GM19455 (cell line): ENCODE measurements at regions not wholly inside any gene's neighbourhood (a gene's known extent, or its start where the extent isn't known, plus 50 kb on each side); places are given as distances from the start of the nearest gene placed in this dataset.
A peak's percentile ranks its signal among the peaks of the same experiment; 100 is the strongest.
"Not testable (repeated sequence)": the region's sequence is repeated elsewhere in the genome, so short reads cannot be mapped to it uniquely, and the experiment has no call there.

Experiments used
- ATAC-seq: cut with Tn5 transposase; IDR thresholded peaks from one replicate; pipeline ENCODE4 v1.9.1; 2021; ENCODE audit not compliant: unreplicated experiment

DNA sequence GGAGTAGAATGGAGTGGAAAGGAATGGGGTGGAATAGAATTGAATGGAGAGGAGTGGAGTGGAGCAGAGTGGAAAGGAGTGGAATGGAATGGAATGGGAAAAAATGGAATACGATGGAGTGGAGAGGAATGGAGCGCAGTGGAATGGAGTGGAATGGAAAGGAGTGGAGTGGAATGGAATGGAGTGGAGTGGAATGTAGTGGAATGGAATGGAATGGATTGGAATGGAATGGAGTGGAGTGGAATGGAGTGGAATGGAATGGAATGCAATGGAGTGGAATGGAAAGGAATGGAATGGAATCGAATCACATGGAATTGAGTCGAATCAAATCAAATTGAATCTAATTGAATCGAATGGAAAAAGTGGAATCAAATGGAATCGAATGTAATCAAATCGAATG, 1016.1 kb downstream of the CDY1 start:
- no peak for ATAC-seq

DNA sequence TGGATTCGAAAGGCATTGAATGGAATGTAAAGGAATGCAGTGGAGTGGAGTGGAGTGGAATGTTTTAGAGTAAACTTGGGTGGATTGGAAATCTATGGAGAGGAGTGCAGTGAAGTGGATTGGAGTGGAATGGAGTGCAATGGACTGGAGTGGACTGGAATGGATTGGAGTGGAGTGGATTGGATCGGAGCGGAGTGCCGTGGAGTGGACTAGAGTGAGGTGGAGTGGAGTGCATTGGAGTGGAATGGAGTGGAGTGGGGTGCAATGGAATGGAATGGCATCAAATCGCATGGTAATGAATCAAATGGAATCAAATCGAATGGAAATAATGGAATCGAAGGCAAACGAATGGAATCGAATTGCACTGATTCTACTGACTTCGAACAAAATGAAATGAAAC, 1023.9 kb downstream of the CDY1 start:
- not testable (repeated sequence) for ATAC-seq

DNA sequence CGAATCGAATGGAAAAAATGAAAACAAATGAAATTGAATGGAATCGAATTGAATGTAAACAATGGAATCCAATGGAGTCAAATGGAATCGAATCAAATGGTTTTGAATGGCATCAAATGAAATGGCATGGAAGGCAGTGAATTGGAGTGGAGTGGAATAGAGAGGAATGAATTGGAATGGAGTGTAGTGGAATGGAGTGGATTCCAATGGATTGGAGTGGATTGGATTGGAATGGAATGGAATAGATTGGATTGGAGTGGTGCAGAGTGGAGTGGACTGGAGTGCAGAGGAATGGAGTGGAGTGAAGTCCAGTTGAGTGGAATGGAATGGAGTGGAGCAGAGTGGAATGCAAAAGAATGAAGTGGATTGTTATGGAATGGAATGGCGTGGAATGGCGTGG, 1026.3 kb downstream of the CDY1 start:
- ATAC-seq = not testable (repeated sequence)

DNA sequence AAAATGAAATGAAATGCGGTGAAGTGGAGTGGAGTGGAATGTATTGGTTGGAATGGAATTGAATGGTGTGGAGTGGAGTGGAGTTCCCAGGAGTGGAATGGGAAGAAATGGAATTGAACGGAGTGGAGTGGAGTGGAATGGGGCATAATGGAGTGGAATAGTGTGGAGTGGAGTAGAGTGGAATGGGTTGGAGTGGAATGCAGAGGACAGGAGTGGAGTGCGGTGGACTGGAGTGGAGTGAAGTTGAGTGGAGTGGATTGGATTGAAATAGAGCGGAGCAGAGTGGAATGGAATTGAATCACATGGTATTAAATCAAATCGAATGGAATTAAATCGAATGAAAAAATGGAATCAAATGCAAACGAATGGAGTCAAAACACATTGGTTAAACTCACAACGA, 1042.3 kb downstream of the CDY1 start:
- not testable (repeated sequence) for ATAC-seq

DNA sequence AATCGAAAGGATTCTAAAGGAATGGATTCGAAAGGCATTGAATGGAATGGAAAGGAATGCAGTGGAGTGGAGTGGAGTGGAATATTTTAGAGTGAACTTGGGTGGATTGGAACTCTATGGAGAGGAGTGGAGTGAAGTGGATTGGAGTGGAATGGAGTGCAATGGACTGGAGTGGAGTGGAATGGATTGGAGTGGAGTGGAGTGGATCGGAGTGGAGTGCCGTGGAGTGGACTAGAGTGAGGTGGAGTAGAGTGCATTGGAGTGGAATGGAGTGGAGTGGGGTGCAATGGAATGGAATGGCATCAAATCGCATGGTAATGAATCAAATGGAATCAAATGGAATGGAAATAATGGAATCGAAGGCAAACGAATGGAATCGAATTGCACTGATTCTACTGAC, 1044.8 kb downstream of the CDY1 start:
- not testable (repeated sequence) for ATAC-seq

DNA sequence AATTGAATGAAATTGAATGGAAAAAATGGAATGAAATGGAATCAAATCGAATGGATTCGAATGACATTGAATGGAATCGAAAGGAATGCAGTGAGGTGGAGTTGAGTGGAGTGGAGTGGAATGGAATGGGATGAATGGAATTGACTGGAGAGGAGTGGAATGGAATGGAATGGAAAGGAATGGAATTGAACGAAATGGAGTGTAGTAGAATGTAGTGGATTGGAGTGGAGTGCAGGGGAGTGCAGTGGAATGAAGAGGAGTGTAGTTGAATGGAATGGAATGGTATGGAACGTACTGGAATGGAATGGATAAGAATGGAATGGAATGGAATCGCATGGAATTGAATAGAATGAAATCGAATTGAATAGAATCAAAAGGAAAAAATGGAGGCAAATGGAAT, 1047.3 kb downstream of the CDY1 start:
- ATAC-seq = not testable (repeated sequence)

DNA sequence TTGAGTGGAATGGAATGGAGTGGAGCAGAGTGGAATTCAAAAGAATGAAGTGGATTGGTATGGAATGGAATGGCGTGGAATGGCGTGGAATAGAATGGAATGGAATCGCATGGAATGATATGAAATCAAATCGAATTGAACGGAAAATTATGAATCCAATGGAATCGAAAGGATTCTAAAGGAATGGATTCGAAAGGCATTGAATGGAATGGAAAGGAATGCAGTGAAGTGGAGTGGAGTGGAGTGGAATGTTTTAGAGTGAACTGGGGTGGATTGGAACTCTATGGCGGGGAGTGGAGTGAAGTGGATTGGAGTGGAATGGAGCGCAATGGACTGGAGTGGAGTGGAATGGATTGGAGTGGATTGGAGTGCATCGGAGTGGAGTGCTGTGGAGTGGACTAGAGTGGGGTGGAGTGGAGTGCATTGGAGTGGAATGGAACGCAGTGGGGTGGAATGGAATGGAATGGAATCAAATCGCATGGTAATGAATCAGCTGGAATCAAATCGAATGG, 1048.5 kb downstream of the CDY1 start:
- ATAC-seq = peak; percentile 40

DNA sequence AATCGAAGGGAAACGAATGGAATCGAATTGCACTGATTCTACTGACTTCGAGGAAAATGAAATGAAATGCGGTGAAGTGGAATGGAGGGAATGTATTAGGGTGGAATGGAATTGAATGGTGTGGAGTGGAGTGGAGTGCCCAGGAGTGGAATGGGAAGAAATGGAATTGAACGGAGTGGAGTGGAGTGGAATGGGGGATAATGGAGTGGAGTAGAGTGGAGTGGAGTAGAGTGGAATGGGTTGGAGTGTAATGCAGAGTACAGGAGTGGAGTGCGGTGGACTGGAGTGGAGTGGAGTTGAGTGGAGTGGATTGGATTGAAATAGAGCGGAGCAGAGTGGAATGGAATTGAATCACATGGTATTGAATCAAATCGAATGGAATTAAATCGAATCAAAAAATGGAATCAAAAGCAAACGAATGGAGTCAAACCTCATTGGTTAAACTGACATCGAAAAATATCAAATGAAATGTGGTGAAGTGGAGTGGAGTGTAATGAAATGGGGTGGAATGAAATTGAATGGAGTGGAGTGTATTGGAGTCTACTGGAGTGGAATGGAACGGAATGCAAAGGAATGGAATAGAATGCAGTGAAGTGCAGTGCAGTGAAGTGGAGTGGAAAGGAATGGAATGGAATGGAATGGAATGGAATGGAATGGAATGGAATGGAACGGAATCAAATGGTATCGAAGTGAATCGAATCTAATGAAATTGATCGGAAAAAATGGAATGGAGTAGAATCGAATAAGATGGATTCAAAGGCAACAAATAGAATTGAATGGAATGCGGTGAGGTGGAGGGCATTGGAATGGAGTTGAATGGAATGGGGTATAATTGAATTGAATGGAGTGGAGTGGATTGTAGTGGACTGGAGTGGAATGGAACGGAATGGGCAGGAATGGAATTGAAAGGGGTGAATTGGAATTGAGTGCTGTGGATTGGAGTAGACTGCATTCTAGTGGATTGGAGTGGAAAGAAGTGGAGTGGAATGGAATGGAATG, 1049.3 kb downstream of the CDY1 start:
- peak; percentile 63 for ATAC-seq
